ENCODE measurements at regions not wholly inside any gene's neighbourhood (a gene's known extent, or its start where the extent isn't known, plus 50 kb on each side); places are given as distances from the start of the nearest gene placed in this dataset.

- no peak for DNase-seq
- in situ Hi-C loops (cut with MboI; ENCODE audit: low pct_unique_long_range_greater_than_20kb, low sequenced_read_pairs), result no loop called here
Observed at GRCh38 chr3:116912116-116912515, 202.5 kb downstream of the TUSC7 start.

GRCh38 chr3:116914004-116914403, 204.4 kb downstream of the TUSC7 start:
- in situ Hi-C loops (cut with MboI; ENCODE audit: low pct_unique_long_range_greater_than_20kb, low sequenced_read_pairs), result no loop called here
- DNase-seq, result no peak

GRCh38 chr3:116916836-116917235, 207.3 kb downstream of the TUSC7 start:
- in situ Hi-C loops (cut with MboI; ENCODE audit: low pct_unique_long_range_greater_than_20kb, low sequenced_read_pairs), result no loop called here
- DNase-seq, result no peak

GRCh38 chr3:116920826-116921610, 211.4 kb downstream of the TUSC7 start:
- in situ Hi-C loops (cut with MboI; ENCODE audit: low pct_unique_long_range_greater_than_20kb, low sequenced_read_pairs), result no loop called here
- no peak for DNase-seq

GRCh38 chr3:116927918-116928317, 218.3 kb downstream of the TUSC7 start:
- in situ Hi-C loops (cut with MboI; ENCODE audit: low pct_unique_long_range_greater_than_20kb, low sequenced_read_pairs), result no loop called here
- DNase-seq, result no peak

GRCh38 chr3:116929505-116930222, 220.1 kb downstream of the TUSC7 start:
- no peak for DNase-seq
- in situ Hi-C loops (cut with MboI; ENCODE audit: low pct_unique_long_range_greater_than_20kb, low sequenced_read_pairs), result no loop called here

GRCh38 chr3:116930786-116931185, 221.2 kb downstream of the TUSC7 start:
- in situ Hi-C loops (cut with MboI; ENCODE audit: low pct_unique_long_range_greater_than_20kb, low sequenced_read_pairs), result no loop called here

GRCh38 chr3:116939091-116939490, 229.5 kb downstream of the TUSC7 start:
- in situ Hi-C loops (cut with MboI; ENCODE audit: low pct_unique_long_range_greater_than_20kb, low sequenced_read_pairs), result no loop called here

More at GRCh38 chr3:116930786-116931185, 221.2 kb downstream of the TUSC7 start:
- no peak for DNase-seq

GRCh38 chr3:116939550-116939949, 230.0 kb downstream of the TUSC7 start:
- no peak for DNase-seq
- in situ Hi-C loops (cut with MboI; ENCODE audit: low pct_unique_long_range_greater_than_20kb, low sequenced_read_pairs), result no loop called here

More at GRCh38 chr3:116939091-116939490, 229.5 kb downstream of the TUSC7 start:
- DNase-seq, result no peak

GRCh38 chr3:116940719-116941118, 231.1 kb downstream of the TUSC7 start:
- DNase-seq, result no peak
- in situ Hi-C loops (cut with MboI; ENCODE audit: low pct_unique_long_range_greater_than_20kb, low sequenced_read_pairs), result no loop called here

GRCh38 chr3:116946376-116946775, 236.8 kb downstream of the TUSC7 start:
- no peak for DNase-seq
- in situ Hi-C loops (cut with MboI; ENCODE audit: low pct_unique_long_range_greater_than_20kb, low sequenced_read_pairs), result no loop called here

GRCh38 chr3:116947148-116947547, 237.6 kb downstream of the TUSC7 start:
- in situ Hi-C loops (cut with MboI; ENCODE audit: low pct_unique_long_range_greater_than_20kb, low sequenced_read_pairs), result no loop called here

GRCh38 chr3:116947809-116948208, 238.2 kb downstream of the TUSC7 start:
- DNase-seq, result no peak
- in situ Hi-C loops (cut with MboI; ENCODE audit: low pct_unique_long_range_greater_than_20kb, low sequenced_read_pairs), result no loop called here

More at GRCh38 chr3:116947148-116947547, 237.6 kb downstream of the TUSC7 start:
- DNase-seq, result no peak

GRCh38 chr3:116950301-116951055, 240.9 kb downstream of the TUSC7 start:
- in situ Hi-C loops (cut with MboI; ENCODE audit: low pct_unique_long_range_greater_than_20kb, low sequenced_read_pairs), result no loop called here

GRCh38 chr3:116951610-116952009, 242.0 kb downstream of the TUSC7 start:
- in situ Hi-C loops (cut with MboI; ENCODE audit: low pct_unique_long_range_greater_than_20kb, low sequenced_read_pairs), result no loop called here

More at GRCh38 chr3:116950301-116951055, 240.9 kb downstream of the TUSC7 start:
- no peak for DNase-seq

GRCh38 chr3:116958291-116958690, 248.7 kb downstream of the TUSC7 start:
- no peak for DNase-seq
- in situ Hi-C loops (cut with MboI; ENCODE audit: low pct_unique_long_range_greater_than_20kb, low sequenced_read_pairs), result no loop called here

More at GRCh38 chr3:116951610-116952009, 242.0 kb downstream of the TUSC7 start:
- DNase-seq, result no peak

GRCh38 chr3:116961106-116961505, 251.5 kb downstream of the TUSC7 start:
- DNase-seq, result no peak
- in situ Hi-C loops (cut with MboI; ENCODE audit: low pct_unique_long_range_greater_than_20kb, low sequenced_read_pairs), result no loop called here

GRCh38 chr3:116963802-116964201, 254.2 kb downstream of the TUSC7 start:
- in situ Hi-C loops (cut with MboI; ENCODE audit: low pct_unique_long_range_greater_than_20kb, low sequenced_read_pairs), result no loop called here
- no peak for DNase-seq

GRCh38 chr3:116966649-116967048, 257.1 kb downstream of the TUSC7 start:
- DNase-seq, result no peak
- in situ Hi-C loops (cut with MboI; ENCODE audit: low pct_unique_long_range_greater_than_20kb, low sequenced_read_pairs), result no loop called here

GRCh38 chr3:116969135-116969534, 259.6 kb downstream of the TUSC7 start:
- in situ Hi-C loops (cut with MboI; ENCODE audit: low pct_unique_long_range_greater_than_20kb, low sequenced_read_pairs), result no loop called here
- no peak for DNase-seq

Data from KBM-7 (cell line).